GM21717 (cell line): ENCODE measurements at regions not wholly inside any gene's neighbourhood (a gene's known extent, or its start where the extent isn't known, plus 50 kb on each side); places are given as distances from the start of the nearest gene placed in this dataset.
"Not testable (repeated sequence)": the region's sequence is repeated elsewhere in the genome, so short reads cannot be mapped to it uniquely, and the experiment has no call there.

Experiments used
- ATAC-seq: cut with Tn5 transposase; IDR thresholded peaks from one replicate; pipeline ENCODE4 v1.9.1; 2021; ENCODE audit warnings: mild to moderate bottlenecking, moderate library complexity; ENCODE audit not compliant: unreplicated experiment

- no peak for ATAC-seq
Observed at GRCh38 chr17:33927732-33928133, 327.4 kb upstream of the CCL2 start.

DNA sequence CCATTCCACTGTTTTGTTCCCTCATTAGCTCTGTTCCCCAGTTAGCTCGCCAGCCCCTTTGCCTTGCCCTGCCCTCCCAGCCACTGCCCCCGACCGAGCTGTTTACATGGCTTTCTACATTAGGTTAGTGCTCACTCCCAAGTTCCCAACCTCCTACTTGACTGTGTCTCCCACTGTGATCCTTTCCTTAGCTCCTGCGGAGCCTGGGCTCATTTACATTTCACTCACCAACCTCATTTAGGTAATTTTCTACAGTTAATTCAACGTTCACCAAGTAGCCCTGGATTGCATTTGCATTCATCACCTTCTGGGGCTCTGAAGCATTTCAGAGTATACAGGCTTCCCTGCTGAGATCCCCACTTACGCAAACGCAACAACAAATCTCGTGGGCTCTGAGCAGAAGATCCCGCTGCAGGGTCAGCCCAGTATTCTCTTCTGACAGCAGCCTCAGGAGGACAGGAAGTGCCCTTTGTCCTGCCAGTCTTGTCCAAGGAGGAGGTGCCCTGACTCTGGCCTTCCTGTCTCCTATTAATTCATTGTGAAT is 325.8 kb upstream of the CCL2 start:
- ATAC-seq: no peak

- not testable (repeated sequence) for ATAC-seq
Observed at GRCh38 chr17:33931148-33931814, 323.8 kb upstream of the CCL2 start.

DNA sequence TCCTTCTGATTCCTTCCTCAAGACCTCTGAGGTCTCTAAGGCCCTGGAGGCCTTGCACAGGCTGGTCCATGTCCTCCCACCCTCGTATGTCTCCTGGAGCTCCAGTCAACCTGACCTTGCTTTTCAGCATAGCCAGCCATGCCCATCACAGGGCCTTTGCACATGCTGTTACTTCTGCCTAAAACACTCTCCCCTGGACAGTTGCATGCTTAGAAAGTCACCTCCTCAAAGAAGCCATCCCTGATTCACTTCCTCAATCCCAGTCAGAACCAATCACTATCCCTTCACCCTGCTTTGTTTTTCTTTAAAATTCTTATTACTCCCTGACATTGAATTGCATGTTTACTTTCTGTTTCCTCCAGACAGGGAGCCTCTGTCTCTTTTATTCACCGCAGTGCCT is 322.1 kb upstream of the CCL2 start:
- no peak for ATAC-seq

- no peak for ATAC-seq
Observed at GRCh38 chr17:33933576-33933975, 321.5 kb upstream of the CCL2 start.

DNA sequence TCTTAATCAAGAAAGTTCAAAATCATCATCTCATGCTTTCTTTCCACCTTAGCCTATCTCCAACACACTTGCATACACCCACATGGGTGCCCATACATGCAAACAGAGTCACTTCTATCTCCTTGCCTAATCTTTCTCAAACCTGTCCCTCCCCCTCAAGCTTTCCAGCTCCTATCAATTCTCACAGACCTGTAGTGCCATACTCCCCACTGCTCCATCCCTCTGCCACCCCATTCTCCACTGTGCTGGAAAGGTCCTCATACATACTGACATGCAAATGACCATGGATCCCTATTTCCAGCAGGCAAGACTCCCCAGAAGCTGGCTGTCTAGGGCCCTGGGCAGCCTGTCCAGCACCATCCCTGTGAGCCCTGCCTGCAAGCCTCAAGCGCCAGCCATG is 320.4 kb upstream of the CCL2 start:
- no peak for ATAC-seq

- ATAC-seq: no peak
Observed at GRCh38 chr17:33935822-33936221, 319.3 kb upstream of the CCL2 start.

- ATAC-seq: no peak
Observed at GRCh38 chr17:33936764-33937163, 318.3 kb upstream of the CCL2 start.

DNA sequence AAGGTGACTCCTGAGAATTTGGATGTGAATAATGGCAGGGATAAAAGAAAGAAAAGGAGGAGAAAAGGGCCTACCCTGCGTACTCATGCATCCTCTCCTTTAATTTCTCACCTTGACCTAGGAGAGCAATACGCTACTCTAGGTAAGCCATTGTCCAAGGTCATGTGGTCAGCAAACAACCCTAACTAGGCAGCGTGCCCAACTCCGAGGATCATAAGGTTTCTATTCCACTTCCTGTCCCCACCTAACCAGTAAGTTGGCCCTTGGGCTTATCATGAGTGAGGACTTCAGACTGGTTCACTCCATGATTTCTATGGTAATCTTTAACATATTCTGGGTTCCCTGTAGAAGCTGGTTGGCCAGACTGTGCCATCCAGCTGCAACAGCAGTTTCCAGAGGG is 315.1 kb upstream of the CCL2 start:
- no peak for ATAC-seq

- ATAC-seq: no peak
Observed at GRCh38 chr17:33940769-33941370, 314.2 kb upstream of the CCL2 start.

DNA sequence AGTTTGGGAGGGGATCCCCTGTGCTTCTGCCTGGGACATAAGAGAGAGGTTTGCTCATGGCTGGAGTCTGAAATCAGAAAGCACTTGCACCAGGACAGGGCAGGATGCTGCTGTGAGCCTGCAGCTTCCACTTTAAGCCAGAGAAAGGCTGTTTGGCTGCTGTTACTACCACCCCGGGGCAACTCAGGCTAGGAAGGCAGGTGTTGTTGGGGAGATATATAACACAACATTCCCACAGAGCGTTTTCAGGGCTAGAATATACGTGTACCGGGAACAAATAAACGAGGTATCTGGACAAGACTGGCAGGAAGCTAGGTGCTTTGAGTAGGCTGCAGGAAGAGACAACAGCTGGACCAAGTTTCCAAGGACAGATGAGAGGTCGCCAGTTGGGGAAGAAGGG is 313.3 kb upstream of the CCL2 start:
- no peak for ATAC-seq

GRCh38 chr17:33942414-33942813 is 312.7 kb upstream of the CCL2 start:
- no peak for ATAC-seq

- no peak for ATAC-seq
Observed at GRCh38 chr17:33944412-33944811, 310.7 kb upstream of the CCL2 start.

DNA sequence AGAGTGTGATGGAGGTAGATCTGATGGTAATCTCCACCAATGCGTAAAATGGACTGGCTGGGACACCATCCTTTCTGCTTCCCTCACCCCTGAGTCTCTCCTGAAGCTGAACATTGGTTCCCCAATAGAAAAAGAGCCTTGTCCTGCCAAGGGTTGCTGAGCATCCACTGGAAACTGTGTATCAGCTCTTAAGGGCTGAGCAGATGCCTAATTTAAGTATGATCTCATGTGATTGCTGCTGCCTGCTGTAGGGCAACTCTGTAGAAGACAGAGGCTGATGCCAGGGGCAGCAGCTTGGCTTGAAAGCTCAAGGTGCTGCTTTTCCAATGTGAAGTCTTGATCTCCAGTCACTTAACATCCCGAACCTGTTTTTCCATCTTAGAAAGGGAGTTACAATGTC is 310.3 kb upstream of the CCL2 start:
- ATAC-seq: no peak

- no peak for ATAC-seq
Observed at GRCh38 chr17:33945646-33946546, 309.2 kb upstream of the CCL2 start.

GRCh38 chr17:33947762-33948161 is 307.3 kb upstream of the CCL2 start:
- no peak for ATAC-seq

DNA sequence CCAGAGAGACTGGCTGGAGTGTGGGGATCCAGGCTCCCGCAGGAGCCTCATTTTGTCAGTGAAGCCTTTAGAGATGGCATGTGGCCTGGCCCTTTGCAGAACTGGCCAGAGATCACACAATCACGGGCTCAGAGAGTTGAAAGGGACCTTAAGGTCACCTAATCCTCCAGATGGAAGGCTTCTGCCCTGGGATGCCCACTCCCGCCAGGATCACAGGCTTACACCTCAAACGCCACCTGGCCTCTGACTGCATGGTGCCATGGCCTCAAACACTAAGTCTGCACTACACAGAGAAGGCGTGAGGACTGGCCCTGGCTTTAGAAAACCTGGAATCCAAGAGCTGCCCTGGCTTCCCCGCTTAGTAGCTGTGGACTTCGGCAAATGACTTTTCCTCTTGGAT is 306.8 kb upstream of the CCL2 start:
- no peak for ATAC-seq

- no peak for ATAC-seq
Observed at GRCh38 chr17:33949100-33949499, 306.0 kb upstream of the CCL2 start.

GRCh38 chr17:33950061-33950460 is 305.0 kb upstream of the CCL2 start:
- ATAC-seq: no peak

DNA sequence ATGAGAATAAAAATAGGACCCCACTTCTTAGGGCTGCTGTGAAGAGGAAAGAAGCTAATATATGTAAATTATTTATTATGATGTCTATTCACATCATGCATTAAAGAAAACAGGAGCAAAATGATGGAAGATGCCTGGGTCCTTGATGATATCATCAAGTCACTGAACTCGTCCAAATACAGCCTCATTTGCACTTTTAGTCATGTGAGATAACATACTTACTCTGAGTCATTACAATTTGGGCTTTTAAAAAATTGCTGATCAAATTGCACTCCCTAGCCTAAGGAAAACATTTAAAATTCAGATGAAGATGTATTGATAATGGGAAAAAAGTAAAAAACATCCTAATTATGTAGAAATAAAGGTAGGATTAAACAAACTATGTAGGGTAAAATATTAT is 302.7 kb upstream of the CCL2 start:
- no peak for ATAC-seq

DNA sequence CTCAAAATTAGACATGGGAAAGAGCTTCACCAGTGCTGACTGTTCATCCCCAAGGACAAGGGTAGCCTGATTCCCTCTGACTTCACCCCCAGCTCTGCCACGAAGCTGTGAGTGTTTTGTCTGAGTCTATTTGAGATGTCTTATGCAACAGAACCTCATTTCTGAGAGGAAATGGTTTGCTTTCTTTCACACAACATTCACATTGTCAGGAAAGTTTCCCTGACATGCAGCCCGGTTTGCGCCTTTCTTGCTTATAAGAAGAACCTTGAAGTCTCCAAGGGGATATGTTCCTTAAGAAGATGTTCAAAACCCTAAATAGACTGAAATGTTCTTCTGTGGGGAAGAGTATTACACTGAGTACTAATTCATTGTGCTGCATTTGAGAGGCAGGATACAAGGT is 300.5 kb upstream of the CCL2 start:
- ATAC-seq: no peak

GRCh38 chr17:33955461-33955860 is 299.6 kb upstream of the CCL2 start:
- no peak for ATAC-seq
